ENCODE measurements at regions not wholly inside any gene's neighbourhood (a gene's known extent, or its start where the extent isn't known, plus 50 kb on each side); places are given as distances from the start of the nearest gene placed in this dataset.

DNA sequence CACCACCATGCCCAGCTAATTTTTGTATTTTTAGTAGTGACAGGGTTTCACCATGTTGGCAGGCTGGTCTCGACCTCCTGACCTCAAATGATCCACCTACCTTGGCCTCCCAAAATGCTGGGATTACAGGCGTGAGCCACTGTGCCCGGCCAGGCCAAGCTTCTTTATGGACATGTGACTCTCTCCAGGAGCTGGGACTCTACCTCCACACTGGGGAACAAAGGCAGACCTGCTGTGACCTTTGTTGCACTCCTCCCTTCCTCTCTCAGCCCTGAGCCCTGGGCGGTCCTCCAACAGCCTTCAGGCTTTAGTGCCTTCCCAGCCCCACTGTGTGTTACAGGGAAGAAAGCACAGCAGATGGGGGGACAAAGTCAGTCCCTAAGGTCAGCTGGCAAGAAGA is 55.0 kb upstream of the DUSP5 start (continued):
- TF ChIP-seq, protein P1, sequence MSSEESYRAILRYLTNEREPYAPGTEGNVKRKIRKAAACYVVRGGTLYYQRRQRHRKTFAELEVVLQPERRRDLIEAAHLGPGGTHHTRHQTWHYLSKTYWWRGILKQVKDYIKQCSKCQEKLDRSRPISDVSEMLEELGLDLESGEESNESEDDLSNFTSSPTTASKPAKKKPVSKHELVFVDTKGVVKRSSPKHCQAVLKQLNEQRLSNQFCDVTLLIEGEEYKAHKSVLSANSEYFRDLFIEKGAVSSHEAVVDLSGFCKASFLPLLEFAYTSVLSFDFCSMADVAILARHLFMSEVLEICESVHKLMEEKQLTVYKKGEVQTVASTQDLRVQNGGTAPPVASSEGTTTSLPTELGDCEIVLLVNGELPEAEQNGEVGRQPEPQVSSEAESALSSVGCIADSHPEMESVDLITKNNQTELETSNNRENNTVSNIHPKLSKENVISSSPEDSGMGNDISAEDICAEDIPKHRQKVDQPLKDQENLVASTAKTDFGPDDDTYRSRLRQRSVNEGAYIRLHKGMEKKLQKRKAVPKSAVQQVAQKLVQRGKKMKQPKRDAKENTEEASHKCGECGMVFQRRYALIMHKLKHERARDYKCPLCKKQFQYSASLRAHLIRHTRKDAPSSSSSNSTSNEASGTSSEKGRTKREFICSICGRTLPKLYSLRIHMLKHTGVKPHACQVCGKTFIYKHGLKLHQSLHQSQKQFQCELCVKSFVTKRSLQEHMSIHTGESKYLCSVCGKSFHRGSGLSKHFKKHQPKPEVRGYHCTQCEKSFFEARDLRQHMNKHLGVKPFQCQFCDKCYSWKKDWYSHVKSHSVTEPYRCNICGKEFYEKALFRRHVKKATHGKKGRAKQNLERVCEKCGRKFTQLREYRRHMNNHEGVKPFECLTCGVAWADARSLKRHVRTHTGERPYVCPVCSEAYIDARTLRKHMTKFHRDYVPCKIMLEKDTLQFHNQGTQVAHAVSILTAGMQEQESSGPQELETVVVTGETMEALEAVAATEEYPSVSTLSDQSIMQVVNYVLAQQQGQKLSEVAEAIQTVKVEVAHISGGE (CRISPR knock-in tag; IDR thresholded peaks at IDR 0.05): no peak
- TF ChIP-seq STAT3 (IDR thresholded peaks at IDR 0.05; ENCODE audit: low read depth, low read length): no peak
- TF ChIP-seq SIX5 (IDR thresholded peaks at IDR 0.05; ENCODE audit: low read depth, low read length, severe bottlenecking): no peak
- TF ChIP-seq, protein P2, sequence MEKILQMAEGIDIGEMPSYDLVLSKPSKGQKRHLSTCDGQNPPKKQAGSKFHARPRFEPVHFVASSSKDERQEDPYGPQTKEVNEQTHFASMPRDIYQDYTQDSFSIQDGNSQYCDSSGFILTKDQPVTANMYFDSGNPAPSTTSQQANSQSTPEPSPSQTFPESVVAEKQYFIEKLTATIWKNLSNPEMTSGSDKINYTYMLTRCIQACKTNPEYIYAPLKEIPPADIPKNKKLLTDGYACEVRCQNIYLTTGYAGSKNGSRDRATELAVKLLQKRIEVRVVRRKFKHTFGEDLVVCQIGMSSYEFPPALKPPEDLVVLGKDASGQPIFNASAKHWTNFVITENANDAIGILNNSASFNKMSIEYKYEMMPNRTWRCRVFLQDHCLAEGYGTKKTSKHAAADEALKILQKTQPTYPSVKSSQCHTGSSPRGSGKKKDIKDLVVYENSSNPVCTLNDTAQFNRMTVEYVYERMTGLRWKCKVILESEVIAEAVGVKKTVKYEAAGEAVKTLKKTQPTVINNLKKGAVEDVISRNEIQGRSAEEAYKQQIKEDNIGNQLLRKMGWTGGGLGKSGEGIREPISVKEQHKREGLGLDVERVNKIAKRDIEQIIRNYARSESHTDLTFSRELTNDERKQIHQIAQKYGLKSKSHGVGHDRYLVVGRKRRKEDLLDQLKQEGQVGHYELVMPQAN (conservative IDR thresholded peaks at IDR 0.05): no peak
- TF ChIP-seq ZBED1 (IDR thresholded peaks at IDR 0.05; ENCODE audit: borderline replicate concordance): no peak
- TF ChIP-seq MXI1 (IDR thresholded peaks at IDR 0.05; ENCODE audit: low read depth, low read length): no peak
- TF ChIP-seq SIN3A (IDR thresholded peaks at IDR 0.05; ENCODE audit: low read depth, low read length): no peak
- TF ChIP-seq POLR2A (IDR thresholded peaks at IDR 0.05; ENCODE audit: low read depth, low read length): no peak
